HepG2 (cell line): ENCODE measurements at regions not wholly inside any gene's neighbourhood (a gene's known extent, or its start where the extent isn't known, plus 50 kb on each side); places are given as distances from the start of the nearest gene placed in this dataset.

Source experiments
- FOSL2 ChIP-seq: sonication (generic); formaldehyde crosslinking; IDR thresholded peaks from 2 replicates; pipeline ENCODE4 v1.4.0; 2020; ENCODE audit warnings: missing genetic modification reagents
- HIVEP1 ChIP-seq: sonication (generic); formaldehyde crosslinking; IDR thresholded peaks from 2 replicates; pipeline ENCODE4 v1.4.0; 2020; ENCODE audit warnings: mild to moderate bottlenecking, missing genetic modification reagents
- HNF4A ChIP-seq: sonication (generic); formaldehyde crosslinking; IDR thresholded peaks from 2 replicates; pipeline ENCODE4 v1.4.0; 2020; ENCODE audit warnings: missing genetic modification reagents
- KDM6A ChIP-seq: IDR thresholded peaks from 2 replicates; pipeline ENCODE4 v1.6.1; 2016; ENCODE audit warnings: low read depth
- MYC ChIP-seq: sonication (generic); formaldehyde crosslinking; IDR thresholded peaks from 2 replicates; pipeline ENCODE4 v1.9.0; 2021; ENCODE audit warnings: missing genetic modification reagents, borderline replicate concordance
- PCBP1 ChIP-seq: fragments of 200-400 bp; formaldehyde crosslinking; IDR thresholded peaks from 2 replicates; pipeline ENCODE4 v1.6.1; 2017; ENCODE audit warnings: mild to moderate bottlenecking, low read depth, low read length, borderline replicate concordance
- PPARG ChIP-seq: conservative IDR thresholded peaks from 2 replicates; pipeline ENCODE4 v1.6.1; 2016; ENCODE audit warnings: missing biosample characterization, missing genetic modification reagents
- RFXAP ChIP-seq: sonication (generic); formaldehyde crosslinking; IDR thresholded peaks from 2 replicates; pipeline ENCODE4 v1.4.0; 2020; ENCODE audit warnings: missing genetic modification reagents, borderline replicate concordance
- SIN3B ChIP-seq: fragments of 150-350 bp; IDR thresholded peaks from 2 replicates; pipeline ENCODE4 v1.6.1; 2014; ENCODE audit warnings: low read length
- SYNCRIP ChIP-seq: fragments of 200-400 bp; formaldehyde crosslinking; IDR thresholded peaks from 2 replicates; pipeline ENCODE4 v1.6.1; 2018; ENCODE audit warnings: mild to moderate bottlenecking, low read depth, low read length; ENCODE audit not compliant: insufficient read depth
- TBL1XR1 ChIP-seq: fragments of 150-350 bp; IDR thresholded peaks from 2 replicates; pipeline ENCODE4 v1.6.1; 2014; ENCODE audit warnings: borderline replicate concordance, low read length; ENCODE audit not compliant: partially characterized antibody
- TF ChIP-seq, protein P1 (sequence below): sonication (generic); formaldehyde crosslinking; conservative IDR thresholded peaks from 2 replicates; pipeline ENCODE4 v1.4.0; 2020; ENCODE audit warnings: missing genetic modification reagents
- TF ChIP-seq, protein P2 (sequence below): sonication (generic); formaldehyde crosslinking; conservative IDR thresholded peaks from 2 replicates; pipeline ENCODE4 v1.4.0; 2020; ENCODE audit warnings: mild to moderate bottlenecking, missing genetic modification reagents, moderate library complexity
- TF ChIP-seq, protein P3 (sequence below): sonication (generic); formaldehyde crosslinking; IDR thresholded peaks from 2 replicates; pipeline ENCODE4 v1.4.0; 2020; ENCODE audit warnings: mild to moderate bottlenecking, missing genetic modification reagents
- TF ChIP-seq, protein P4 (sequence below): sonication (generic); formaldehyde crosslinking; IDR thresholded peaks from 2 replicates; pipeline ENCODE4 v1.5.0; 2020; ENCODE audit warnings: mild to moderate bottlenecking, missing genetic modification reagents
- TF ChIP-seq, protein P5 (sequence below): IDR thresholded peaks from 2 replicates; pipeline ENCODE4 v1.6.1; 2016; ENCODE audit warnings: control low read depth
- TF ChIP-seq, protein P6 (sequence below): sonication (generic); formaldehyde crosslinking; conservative IDR thresholded peaks from 2 replicates; pipeline ENCODE4 v1.8.0; 2022; ENCODE audit warnings: low read depth, missing genetic modification reagents
- TF ChIP-seq, protein P7 (sequence below): sonication (generic); formaldehyde crosslinking; IDR thresholded peaks from 2 replicates; pipeline ENCODE4 v1.4.0; 2020; ENCODE audit warnings: mild to moderate bottlenecking, missing genetic modification reagents, borderline replicate concordance

DNA sequence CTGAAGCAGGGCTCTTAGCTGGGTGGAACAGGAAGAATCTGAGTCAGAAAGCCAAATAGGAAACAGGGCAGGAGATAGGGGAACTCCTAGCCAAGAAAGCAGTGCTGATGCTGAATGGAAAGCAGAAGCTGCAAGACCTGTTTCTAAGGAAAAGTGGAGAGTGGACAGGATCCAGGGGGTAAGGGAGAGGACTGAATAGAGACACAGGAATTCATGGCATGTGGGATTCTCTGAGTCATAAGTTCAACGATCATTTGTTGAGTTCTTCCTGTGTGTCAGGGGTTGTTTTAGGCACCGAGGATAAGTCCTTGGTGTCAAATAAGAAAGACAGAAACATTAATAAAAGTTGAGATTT lies 153.8 kb upstream of the FGGY start (continued):
- TF ChIP-seq, protein P1, sequence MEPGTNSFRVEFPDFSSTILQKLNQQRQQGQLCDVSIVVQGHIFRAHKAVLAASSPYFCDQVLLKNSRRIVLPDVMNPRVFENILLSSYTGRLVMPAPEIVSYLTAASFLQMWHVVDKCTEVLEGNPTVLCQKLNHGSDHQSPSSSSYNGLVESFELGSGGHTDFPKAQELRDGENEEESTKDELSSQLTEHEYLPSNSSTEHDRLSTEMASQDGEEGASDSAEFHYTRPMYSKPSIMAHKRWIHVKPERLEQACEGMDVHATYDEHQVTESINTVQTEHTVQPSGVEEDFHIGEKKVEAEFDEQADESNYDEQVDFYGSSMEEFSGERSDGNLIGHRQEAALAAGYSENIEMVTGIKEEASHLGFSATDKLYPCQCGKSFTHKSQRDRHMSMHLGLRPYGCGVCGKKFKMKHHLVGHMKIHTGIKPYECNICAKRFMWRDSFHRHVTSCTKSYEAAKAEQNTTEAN (CRISPR knock-in tag), result no peak
- TF ChIP-seq MYC (no peak), SYNCRIP (no peak), HIVEP1 (no peak), HNF4A (CRISPR knock-in tag) (peak; percentile 56), PPARG (CRISPR knock-in tag) (peak; percentile 81), RFXAP (CRISPR knock-in tag) (no peak), TBL1XR1 (no peak), SIN3B (no peak), KDM6A (CRISPR knock-in tag) (no peak), PCBP1 (no peak), FOSL2 (CRISPR knock-in tag) (peak; percentile 96)
- TF ChIP-seq, protein P2, sequence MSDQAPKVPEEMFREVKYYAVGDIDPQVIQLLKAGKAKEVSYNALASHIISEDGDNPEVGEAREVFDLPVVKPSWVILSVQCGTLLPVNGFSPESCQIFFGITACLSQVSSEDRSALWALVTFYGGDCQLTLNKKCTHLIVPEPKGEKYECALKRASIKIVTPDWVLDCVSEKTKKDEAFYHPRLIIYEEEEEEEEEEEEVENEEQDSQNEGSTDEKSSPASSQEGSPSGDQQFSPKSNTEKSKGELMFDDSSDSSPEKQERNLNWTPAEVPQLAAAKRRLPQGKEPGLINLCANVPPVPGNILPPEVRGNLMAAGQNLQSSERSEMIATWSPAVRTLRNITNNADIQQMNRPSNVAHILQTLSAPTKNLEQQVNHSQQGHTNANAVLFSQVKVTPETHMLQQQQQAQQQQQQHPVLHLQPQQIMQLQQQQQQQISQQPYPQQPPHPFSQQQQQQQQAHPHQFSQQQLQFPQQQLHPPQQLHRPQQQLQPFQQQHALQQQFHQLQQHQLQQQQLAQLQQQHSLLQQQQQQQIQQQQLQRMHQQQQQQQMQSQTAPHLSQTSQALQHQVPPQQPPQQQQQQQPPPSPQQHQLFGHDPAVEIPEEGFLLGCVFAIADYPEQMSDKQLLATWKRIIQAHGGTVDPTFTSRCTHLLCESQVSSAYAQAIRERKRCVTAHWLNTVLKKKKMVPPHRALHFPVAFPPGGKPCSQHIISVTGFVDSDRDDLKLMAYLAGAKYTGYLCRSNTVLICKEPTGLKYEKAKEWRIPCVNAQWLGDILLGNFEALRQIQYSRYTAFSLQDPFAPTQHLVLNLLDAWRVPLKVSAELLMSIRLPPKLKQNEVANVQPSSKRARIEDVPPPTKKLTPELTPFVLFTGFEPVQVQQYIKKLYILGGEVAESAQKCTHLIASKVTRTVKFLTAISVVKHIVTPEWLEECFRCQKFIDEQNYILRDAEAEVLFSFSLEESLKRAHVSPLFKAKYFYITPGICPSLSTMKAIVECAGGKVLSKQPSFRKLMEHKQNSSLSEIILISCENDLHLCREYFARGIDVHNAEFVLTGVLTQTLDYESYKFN, result peak; percentile 56
- TF ChIP-seq, protein P3, sequence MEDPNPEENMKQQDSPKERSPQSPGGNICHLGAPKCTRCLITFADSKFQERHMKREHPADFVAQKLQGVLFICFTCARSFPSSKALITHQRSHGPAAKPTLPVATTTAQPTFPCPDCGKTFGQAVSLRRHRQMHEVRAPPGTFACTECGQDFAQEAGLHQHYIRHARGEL (CRISPR knock-in tag), result no peak
- TF ChIP-seq, protein P4, sequence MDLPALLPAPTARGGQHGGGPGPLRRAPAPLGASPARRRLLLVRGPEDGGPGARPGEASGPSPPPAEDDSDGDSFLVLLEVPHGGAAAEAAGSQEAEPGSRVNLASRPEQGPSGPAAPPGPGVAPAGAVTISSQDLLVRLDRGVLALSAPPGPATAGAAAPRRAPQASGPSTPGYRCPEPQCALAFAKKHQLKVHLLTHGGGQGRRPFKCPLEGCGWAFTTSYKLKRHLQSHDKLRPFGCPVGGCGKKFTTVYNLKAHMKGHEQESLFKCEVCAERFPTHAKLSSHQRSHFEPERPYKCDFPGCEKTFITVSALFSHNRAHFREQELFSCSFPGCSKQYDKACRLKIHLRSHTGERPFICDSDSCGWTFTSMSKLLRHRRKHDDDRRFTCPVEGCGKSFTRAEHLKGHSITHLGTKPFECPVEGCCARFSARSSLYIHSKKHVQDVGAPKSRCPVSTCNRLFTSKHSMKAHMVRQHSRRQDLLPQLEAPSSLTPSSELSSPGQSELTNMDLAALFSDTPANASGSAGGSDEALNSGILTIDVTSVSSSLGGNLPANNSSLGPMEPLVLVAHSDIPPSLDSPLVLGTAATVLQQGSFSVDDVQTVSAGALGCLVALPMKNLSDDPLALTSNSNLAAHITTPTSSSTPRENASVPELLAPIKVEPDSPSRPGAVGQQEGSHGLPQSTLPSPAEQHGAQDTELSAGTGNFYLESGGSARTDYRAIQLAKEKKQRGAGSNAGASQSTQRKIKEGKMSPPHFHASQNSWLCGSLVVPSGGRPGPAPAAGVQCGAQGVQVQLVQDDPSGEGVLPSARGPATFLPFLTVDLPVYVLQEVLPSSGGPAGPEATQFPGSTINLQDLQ (CRISPR knock-in tag), result no peak
- TF ChIP-seq, protein P5, sequence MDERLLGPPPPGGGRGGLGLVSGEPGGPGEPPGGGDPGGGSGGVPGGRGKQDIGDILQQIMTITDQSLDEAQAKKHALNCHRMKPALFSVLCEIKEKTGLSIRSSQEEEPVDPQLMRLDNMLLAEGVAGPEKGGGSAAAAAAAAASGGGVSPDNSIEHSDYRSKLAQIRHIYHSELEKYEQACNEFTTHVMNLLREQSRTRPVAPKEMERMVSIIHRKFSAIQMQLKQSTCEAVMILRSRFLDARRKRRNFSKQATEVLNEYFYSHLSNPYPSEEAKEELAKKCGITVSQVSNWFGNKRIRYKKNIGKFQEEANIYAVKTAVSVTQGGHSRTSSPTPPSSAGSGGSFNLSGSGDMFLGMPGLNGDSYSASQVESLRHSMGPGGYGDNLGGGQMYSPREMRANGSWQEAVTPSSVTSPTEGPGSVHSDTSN (CRISPR knock-in tag), result no peak
- TF ChIP-seq, protein P6, sequence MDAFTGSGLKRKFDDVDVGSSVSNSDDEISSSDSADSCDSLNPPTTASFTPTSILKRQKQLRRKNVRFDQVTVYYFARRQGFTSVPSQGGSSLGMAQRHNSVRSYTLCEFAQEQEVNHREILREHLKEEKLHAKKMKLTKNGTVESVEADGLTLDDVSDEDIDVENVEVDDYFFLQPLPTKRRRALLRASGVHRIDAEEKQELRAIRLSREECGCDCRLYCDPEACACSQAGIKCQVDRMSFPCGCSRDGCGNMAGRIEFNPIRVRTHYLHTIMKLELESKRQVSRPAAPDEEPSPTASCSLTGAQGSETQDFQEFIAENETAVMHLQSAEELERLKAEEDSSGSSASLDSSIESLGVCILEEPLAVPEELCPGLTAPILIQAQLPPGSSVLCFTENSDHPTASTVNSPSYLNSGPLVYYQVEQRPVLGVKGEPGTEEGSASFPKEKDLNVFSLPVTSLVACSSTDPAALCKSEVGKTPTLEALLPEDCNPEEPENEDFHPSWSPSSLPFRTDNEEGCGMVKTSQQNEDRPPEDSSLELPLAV (CRISPR knock-in tag), result no peak
- TF ChIP-seq, protein P7, sequence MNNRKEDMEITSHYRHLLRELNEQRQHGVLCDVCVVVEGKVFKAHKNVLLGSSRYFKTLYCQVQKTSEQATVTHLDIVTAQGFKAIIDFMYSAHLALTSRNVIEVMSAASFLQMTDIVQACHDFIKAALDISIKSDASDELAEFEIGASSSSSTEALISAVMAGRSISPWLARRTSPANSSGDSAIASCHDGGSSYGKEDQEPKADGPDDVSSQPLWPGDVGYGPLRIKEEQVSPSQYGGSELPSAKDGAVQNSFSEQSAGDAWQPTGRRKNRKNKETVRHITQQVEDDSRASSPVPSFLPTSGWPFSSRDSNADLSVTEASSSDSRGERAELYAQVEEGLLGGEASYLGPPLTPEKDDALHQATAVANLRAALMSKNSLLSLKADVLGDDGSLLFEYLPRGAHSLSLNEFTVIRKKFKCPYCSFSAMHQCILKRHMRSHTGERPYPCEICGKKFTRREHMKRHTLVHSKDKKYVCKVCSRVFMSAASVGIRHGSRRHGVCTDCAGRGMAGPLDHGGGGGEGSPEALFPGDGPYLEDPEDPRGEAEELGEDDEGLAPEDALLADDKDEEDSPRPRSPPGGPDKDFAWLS (CRISPR knock-in tag), result no peak
